ENCODE measurements at regions not wholly inside any gene's neighbourhood (a gene's known extent, or its start where the extent isn't known, plus 50 kb on each side); places are given as distances from the start of the nearest gene placed in this dataset.

DNA sequence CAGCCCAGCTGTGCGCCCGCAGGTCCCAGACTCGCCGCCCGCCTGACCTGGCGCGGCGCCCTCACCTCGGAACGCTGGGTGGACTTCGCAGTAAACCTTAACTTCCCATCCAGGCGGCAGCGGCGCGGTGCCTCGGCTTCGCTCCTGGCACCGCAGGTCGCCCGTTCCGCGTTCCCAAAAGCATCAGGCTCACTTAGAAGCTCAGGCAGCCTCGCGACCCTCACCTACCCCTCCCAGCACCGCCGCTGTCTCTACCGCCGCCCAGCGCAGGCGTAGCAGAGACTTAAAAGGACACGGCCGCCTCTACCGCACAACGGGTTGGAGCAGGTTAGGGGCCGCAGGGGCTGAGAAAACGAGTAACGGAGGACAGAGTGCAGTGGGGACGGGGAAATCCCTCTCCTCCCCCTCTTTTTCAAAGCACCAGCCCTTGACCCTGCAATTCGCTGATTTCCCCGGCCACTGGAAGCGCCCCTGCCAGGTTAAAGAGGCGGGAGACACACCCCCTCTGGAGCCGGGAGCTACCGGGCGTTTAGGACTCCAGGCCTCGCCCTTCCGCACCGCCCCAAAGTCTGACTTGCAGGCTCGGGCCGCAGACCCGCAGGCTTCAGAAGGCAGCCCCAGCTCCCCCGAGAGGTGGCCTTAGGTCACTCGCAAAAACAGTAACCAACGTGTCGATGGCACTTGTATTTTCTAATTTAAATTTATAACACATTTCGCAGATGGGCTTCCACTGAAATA is 328.5 kb downstream of the FAM72C start:
- Histone ChIP-seq H3K9ac (ENCODE audit: low read depth, low read length, poor library complexity, severe bottlenecking) (no peak overlapping the region), H3K27me3 (ENCODE audit: insufficient read depth, low read length, poor library complexity, severe bottlenecking) (no peaks in the 10 kb centered on the region), H3K9me2 (replicated peaks; ENCODE audit: low read depth, low read length) (no peaks in the 10 kb centered on the region), H3K9me3 (ENCODE audit: insufficient read depth, low read depth, low read length) (no peaks in the 10 kb centered on the region), H3K36me3 (ENCODE audit: insufficient read depth, low read length) (no peaks in the 10 kb centered on the region), H3K4me2 (ENCODE audit: low read depth, low read length, poor library complexity, severe bottlenecking) (no peak overlapping the region), H3K79me2 (ENCODE audit: insufficient read depth, low read length) (no peaks in the 10 kb centered on the region), H3F3A (ENCODE audit: low read depth) (no peaks in the 10 kb centered on the region), H4K20me1 (ENCODE audit: insufficient read depth, low read length, poor library complexity, severe bottlenecking) (no peaks in the 10 kb centered on the region), H3K4me3 (ENCODE audit: low read length, poor library complexity, severe bottlenecking) (no peak overlapping the region), H3K4me1 (ENCODE audit: insufficient read depth, low read length, poor library complexity, severe bottlenecking) (no peaks in the 10 kb centered on the region), H2AFZ (ENCODE audit: low read length) (no peak overlapping the region)
- TF ChIP-seq, protein P1, sequence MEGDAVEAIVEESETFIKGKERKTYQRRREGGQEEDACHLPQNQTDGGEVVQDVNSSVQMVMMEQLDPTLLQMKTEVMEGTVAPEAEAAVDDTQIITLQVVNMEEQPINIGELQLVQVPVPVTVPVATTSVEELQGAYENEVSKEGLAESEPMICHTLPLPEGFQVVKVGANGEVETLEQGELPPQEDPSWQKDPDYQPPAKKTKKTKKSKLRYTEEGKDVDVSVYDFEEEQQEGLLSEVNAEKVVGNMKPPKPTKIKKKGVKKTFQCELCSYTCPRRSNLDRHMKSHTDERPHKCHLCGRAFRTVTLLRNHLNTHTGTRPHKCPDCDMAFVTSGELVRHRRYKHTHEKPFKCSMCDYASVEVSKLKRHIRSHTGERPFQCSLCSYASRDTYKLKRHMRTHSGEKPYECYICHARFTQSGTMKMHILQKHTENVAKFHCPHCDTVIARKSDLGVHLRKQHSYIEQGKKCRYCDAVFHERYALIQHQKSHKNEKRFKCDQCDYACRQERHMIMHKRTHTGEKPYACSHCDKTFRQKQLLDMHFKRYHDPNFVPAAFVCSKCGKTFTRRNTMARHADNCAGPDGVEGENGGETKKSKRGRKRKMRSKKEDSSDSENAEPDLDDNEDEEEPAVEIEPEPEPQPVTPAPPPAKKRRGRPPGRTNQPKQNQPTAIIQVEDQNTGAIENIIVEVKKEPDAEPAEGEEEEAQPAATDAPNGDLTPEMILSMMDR (conservative IDR thresholded peaks at IDR 0.05; ENCODE audit: low read length) = no peak
- TF ChIP-seq EZH2phosphoT487 (IDR thresholded peaks at IDR 0.05; ENCODE audit: borderline replicate concordance) = no peak

DNA sequence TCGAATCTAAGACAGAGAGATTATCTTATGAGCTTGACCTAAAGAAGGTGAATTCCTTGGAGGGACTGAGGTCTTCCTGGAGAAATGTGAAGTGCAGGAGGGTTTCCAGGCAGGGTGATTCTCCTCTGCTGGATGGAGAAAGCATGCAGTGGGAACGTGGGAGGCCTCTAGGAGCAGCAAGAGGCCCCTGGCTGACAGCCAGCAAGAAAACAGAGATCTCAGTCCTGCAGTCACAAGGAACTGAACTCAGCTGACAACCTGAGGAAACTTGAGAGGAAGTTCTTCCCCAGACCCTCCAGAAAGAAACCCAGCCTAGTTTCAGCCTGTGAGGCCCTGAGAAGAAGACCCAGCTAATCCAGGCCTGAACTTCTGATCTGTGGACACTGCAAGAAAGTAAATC is 345.9 kb downstream of the FAM72C start:
- H3K4me2 ChIP-seq (ENCODE audit: low read depth, low read length, poor library complexity, severe bottlenecking) = no peak overlapping the region
- no peak overlapping the region for H3K9ac ChIP-seq (ENCODE audit: low read depth, low read length, poor library complexity, severe bottlenecking)
- no peak overlapping the region for H3K4me3 ChIP-seq (ENCODE audit: low read length, poor library complexity, severe bottlenecking)
- no peaks in the 10 kb centered on the region for H3K36me3 ChIP-seq (ENCODE audit: insufficient read depth, low read length)
- no peaks in the 10 kb centered on the region for H3K4me1 ChIP-seq (ENCODE audit: insufficient read depth, low read length, poor library complexity, severe bottlenecking)
- H3F3A ChIP-seq (ENCODE audit: low read depth) = no peaks in the 10 kb centered on the region
- no peaks in the 10 kb centered on the region for H4K20me1 ChIP-seq (ENCODE audit: insufficient read depth, low read length, poor library complexity, severe bottlenecking)
- no peak overlapping the region for H2AFZ ChIP-seq (ENCODE audit: low read length)
- H3K79me2 ChIP-seq (ENCODE audit: insufficient read depth, low read length) = no peaks in the 10 kb centered on the region
- TF ChIP-seq, protein P1 (conservative IDR thresholded peaks at IDR 0.05; ENCODE audit: low read length) = no peak
- no peak for TF ChIP-seq EZH2phosphoT487 (IDR thresholded peaks at IDR 0.05; ENCODE audit: borderline replicate concordance)
- no peaks in the 10 kb centered on the region for H3K9me3 ChIP-seq (ENCODE audit: insufficient read depth, low read depth, low read length)
- no peaks in the 10 kb centered on the region for H3K9me2 ChIP-seq (replicated peaks; ENCODE audit: low read depth, low read length)
- no peaks in the 10 kb centered on the region for H3K27me3 ChIP-seq (ENCODE audit: insufficient read depth, low read length, poor library complexity, severe bottlenecking)

DNA sequence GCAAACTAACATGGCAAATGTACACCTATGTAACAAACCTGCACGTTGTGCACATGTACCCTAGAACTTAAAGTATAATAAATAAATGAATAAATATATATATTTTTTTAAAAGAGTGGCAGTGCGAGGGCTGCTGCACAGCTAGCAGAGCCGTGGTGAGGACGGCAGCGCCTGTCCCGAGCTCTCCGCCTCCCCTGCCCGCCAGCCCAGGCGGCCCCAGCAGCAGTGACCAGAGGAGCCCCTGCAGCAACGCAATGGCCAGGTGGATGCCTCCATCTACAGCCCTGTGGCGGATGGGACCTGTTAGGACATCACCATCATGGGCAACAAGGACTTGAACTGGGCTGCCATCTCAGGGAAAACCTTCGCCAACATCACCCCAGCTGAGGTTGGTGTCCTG is 351.9 kb downstream of the FAM72C start:
- no peaks in the 10 kb centered on the region for H3K9me2 ChIP-seq (replicated peaks; ENCODE audit: low read depth, low read length)
- 0 out of 2 replicates have a peak, but pooled peaks cover 4% of the 10 kb centered on the region for H3K9me3 ChIP-seq (ENCODE audit: insufficient read depth, low read depth, low read length)
- H3K4me3 ChIP-seq (ENCODE audit: low read length, poor library complexity, severe bottlenecking) = no peak overlapping the region
- no peaks in the 10 kb centered on the region for H3F3A ChIP-seq (ENCODE audit: low read depth)
- H4K20me1 ChIP-seq (ENCODE audit: insufficient read depth, low read length, poor library complexity, severe bottlenecking) = no peaks in the 10 kb centered on the region
- H3K9ac ChIP-seq (ENCODE audit: low read depth, low read length, poor library complexity, severe bottlenecking) = no peak overlapping the region
- no peaks in the 10 kb centered on the region for H3K27me3 ChIP-seq (ENCODE audit: insufficient read depth, low read length, poor library complexity, severe bottlenecking)
- H3K4me2 ChIP-seq (ENCODE audit: low read depth, low read length, poor library complexity, severe bottlenecking) = no peak overlapping the region
- TF ChIP-seq EZH2phosphoT487 (IDR thresholded peaks at IDR 0.05; ENCODE audit: borderline replicate concordance) = no peak
- TF ChIP-seq, protein P1 (conservative IDR thresholded peaks at IDR 0.05; ENCODE audit: low read length) = no peak
- no peaks in the 10 kb centered on the region for H3K79me2 ChIP-seq (ENCODE audit: insufficient read depth, low read length)
- no peaks in the 10 kb centered on the region for H3K36me3 ChIP-seq (ENCODE audit: insufficient read depth, low read length)
- H3K4me1 ChIP-seq (ENCODE audit: insufficient read depth, low read length, poor library complexity, severe bottlenecking) = no peaks in the 10 kb centered on the region
- no peak overlapping the region for H2AFZ ChIP-seq (ENCODE audit: low read length)

Data from Loucy (cell line).